ENCODE measurements at regions not wholly inside any gene's neighbourhood (a gene's known extent, or its start where the extent isn't known, plus 50 kb on each side); places are given as distances from the start of the nearest gene placed in this dataset.

DNA sequence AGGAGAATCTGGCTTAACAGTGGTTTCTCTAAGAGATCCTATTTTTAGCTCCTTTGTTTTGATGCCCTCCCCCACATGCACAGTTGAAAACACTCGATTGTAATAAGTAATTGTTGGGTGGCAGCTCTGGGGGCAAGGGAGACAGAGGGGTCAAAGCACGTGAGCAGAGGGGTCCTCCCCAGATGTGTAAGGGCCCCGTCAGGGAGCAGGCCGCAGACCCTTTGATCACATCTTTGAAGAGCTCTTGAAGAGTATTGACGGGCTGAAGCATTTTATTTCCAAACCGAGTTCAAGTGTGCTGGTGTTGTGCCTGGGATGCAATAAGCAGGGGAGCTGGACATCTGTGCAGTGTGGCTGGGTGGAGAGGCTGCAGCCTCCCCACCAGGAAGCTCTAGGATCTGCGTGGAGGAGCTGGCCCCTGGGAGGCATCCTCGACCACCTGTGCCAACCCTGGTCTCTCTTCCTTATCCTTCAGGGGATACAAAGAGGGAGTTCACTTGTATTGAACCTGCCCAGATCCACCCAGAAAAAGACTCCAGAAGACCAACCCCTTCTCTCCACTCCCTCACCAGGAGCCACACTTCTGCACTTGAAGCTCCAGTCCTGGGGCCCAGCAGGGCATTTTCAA, 473.0 kb upstream of the MGMT start:
- H3K4me1 ChIP-seq (ENCODE audit: insufficient read depth): no peaks in the 10 kb centered on the region
- H3K36me3 ChIP-seq: no peaks in the 10 kb centered on the region
- no peaks in the 10 kb centered on the region for H3K27me3 ChIP-seq
- intact Hi-C loops (cut with DNase I): no loop called here
- DNase-seq: no peak
- 56 to 72% (median 60%) methylated on average over 8 of the region's 8 CpGs for WGBS, 3 donors
- no peak overlapping the region for H3K4me3 ChIP-seq
- TF ChIP-seq, protein P1, sequence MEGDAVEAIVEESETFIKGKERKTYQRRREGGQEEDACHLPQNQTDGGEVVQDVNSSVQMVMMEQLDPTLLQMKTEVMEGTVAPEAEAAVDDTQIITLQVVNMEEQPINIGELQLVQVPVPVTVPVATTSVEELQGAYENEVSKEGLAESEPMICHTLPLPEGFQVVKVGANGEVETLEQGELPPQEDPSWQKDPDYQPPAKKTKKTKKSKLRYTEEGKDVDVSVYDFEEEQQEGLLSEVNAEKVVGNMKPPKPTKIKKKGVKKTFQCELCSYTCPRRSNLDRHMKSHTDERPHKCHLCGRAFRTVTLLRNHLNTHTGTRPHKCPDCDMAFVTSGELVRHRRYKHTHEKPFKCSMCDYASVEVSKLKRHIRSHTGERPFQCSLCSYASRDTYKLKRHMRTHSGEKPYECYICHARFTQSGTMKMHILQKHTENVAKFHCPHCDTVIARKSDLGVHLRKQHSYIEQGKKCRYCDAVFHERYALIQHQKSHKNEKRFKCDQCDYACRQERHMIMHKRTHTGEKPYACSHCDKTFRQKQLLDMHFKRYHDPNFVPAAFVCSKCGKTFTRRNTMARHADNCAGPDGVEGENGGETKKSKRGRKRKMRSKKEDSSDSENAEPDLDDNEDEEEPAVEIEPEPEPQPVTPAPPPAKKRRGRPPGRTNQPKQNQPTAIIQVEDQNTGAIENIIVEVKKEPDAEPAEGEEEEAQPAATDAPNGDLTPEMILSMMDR (IDR thresholded peaks at IDR 0.05): no peak
- TF ChIP-seq EP300 (IDR thresholded peaks at IDR 0.05) (no peak), POLR2A (IDR thresholded peaks at IDR 0.05) (no peak)
- H3K9me3 ChIP-seq: no peaks in the 10 kb centered on the region
- H3K27ac ChIP-seq: no peak overlapping the region

DNA sequence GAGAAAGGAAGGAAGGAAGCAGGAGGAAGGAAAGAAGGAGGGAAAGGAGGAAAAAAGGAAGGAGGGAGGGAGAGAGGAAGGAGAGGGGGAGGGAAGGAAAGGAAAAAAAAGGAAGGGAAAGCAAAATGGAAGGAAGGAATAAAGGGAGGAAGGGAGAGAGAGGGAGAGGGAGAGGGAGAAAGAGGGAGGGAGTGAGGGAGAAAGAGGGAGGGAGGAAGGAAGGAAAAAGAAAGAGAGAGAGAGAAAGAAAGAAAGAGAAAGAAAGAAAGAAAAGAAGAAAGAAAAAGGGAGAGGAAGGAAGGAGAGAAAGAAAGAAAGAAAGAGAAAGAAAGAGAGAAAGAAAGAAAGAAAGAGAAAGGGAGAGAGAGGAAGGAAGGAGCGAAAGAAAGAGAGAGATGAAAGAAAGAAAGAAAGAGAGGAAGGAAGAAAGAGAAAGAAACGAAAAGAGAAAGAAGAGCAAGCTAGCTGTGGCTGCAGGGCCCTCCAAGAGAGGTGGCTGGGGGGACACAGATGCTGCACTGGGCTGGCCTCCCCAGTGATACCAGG, 472.4 kb upstream of the MGMT start:
- TF ChIP-seq, protein P1 (IDR thresholded peaks at IDR 0.05): no peak
- TF ChIP-seq POLR2A (IDR thresholded peaks at IDR 0.05): no peak
- TF ChIP-seq EP300 (IDR thresholded peaks at IDR 0.05): no peak
- no peaks in the 10 kb centered on the region for H3K36me3 ChIP-seq
- H3K27ac ChIP-seq: no peak overlapping the region
- WGBS, 3 donors: 80 to 92% (median 90%) methylated on average over 2 of the region's 2 CpGs
- intact Hi-C loops (cut with DNase I): no loop called here
- H3K9me3 ChIP-seq: no peaks in the 10 kb centered on the region
- DNase-seq: no peak
- no peaks in the 10 kb centered on the region for H3K27me3 ChIP-seq
- no peaks in the 10 kb centered on the region for H3K4me1 ChIP-seq (ENCODE audit: insufficient read depth)
- no peak overlapping the region for H3K4me3 ChIP-seq

DNA sequence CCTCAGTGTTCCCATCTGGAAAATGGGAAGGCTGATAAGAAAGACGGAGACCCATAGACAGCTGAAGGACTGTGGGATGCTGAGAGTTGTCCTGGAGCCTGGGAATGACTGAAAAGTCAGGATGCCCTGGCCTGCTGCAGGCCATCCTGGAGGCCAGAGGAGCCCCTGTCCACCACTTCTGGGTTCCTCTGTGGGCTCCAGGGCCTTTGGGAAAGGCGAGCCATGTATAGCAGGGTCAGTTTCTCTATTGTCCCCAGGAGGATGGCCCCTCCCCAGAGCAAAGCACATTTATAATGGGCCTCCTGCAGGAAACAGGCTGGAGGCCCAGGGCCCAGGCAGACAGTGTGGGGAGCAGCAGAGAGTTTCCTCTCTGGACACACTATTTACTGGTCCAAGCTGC, 471.4 kb upstream of the MGMT start:
- intact Hi-C loops (cut with DNase I): no loop called here

DNA sequence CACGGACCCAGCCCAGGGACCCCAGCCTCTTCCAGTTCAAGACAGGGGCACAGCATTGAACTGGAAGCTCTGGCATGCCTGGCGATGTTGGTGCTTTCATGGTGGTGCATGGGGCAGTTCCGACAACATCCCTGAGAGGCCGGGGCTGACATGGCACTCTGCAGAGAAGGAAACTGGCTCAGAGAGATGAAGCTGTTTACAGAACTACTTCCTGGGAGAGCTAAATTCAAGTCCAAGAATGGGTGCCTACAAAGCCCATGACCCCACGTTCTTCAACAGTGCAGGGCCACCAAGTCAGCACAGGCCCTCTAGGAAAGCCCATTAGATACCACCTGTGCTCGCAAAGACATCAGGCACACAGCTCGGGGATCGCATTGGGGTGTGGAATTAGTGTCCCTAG, 470.9 kb upstream of the MGMT start:
- 92 to 100% (median 92%) methylated on average over 8 of the region's 8 CpGs for WGBS, 3 donors
- Histone ChIP-seq H3K4me3 (no peak overlapping the region), H3K4me1 (ENCODE audit: insufficient read depth) (no peaks in the 10 kb centered on the region), H3K27ac (no peak overlapping the region), H3K9me3 (no peaks in the 10 kb centered on the region), H3K27me3 (no peaks in the 10 kb centered on the region), H3K36me3 (no peaks in the 10 kb centered on the region)
- TF ChIP-seq POLR2A (IDR thresholded peaks at IDR 0.05): no peak
- intact Hi-C loops (cut with DNase I): no loop called here
- DNase-seq: no peak

More for the DNA sequence above, 471.4 kb upstream of the MGMT start:
- Histone ChIP-seq H3K27me3 (no peaks in the 10 kb centered on the region), H3K9me3 (no peaks in the 10 kb centered on the region), H3K4me1 (ENCODE audit: insufficient read depth) (no peaks in the 10 kb centered on the region), H3K36me3 (no peaks in the 10 kb centered on the region), H3K4me3 (no peak overlapping the region), H3K27ac (no peak overlapping the region)
- no peak for DNase-seq
- 88 to 96% (median 95%) methylated on average over 2 of the region's 2 CpGs for WGBS, 3 donors
- no peak for TF ChIP-seq POLR2A (IDR thresholded peaks at IDR 0.05)
- TF ChIP-seq, protein P1 (IDR thresholded peaks at IDR 0.05): no peak
- TF ChIP-seq EP300 (IDR thresholded peaks at IDR 0.05): no peak

DNA sequence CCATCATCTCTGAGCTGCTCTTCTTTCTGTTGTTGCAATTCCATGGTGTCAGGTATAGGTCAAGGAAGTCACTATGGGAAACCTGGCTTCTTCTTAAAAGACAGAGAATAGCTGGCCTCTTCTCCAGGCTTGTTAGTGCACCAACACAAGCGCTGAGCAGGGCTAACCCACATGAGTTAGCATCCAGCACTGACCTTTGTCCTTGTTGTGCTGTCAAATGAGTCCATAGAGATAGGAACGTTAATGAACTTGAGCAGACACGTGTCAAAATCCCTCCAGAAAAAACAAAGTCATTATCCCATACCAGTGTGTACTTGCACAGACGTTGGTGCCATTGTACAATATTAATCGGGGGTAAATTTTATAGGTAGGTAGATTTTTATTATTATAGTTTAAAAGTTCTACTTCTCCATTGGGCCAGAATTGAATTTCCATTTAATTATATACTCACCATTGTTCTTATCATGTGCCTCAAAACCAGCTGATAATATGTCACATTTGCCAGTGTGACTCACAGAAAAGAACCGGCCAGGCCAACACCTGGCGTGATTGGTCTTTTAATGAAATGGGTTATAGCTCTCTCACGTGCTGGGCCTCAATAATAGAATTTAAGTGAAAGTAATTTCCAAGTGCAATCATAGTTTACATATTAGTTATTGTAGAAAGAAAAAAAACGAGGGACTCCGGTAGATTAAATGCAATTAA, 468.8 kb upstream of the MGMT start:
- Histone ChIP-seq H3K9me3 (no peaks in the 10 kb centered on the region), H3K4me1 (ENCODE audit: insufficient read depth) (no peaks in the 10 kb centered on the region), H3K36me3 (no peaks in the 10 kb centered on the region), H3K4me3 (no peak overlapping the region), H3K27ac (no peak overlapping the region), H3K27me3 (no peaks in the 10 kb centered on the region)
- no peak for TF ChIP-seq EP300 (IDR thresholded peaks at IDR 0.05)
- TF ChIP-seq, protein P1 (IDR thresholded peaks at IDR 0.05): no peak
- no peak for TF ChIP-seq POLR2A (IDR thresholded peaks at IDR 0.05)
- no peak for DNase-seq
- 80 to 90% (median 82%) methylated on average over 10 of the region's 10 CpGs for WGBS, 3 donors
- intact Hi-C loops (cut with DNase I): no loop called here

Data from ovary (tissue), 7 donors.